ENCODE measurements at regions not wholly inside any gene's neighbourhood (a gene's known extent, or its start where the extent isn't known, plus 50 kb on each side); places are given as distances from the start of the nearest gene placed in this dataset.
"Not testable (repeated sequence)": the region's sequence is repeated elsewhere in the genome, so short reads cannot be mapped to it uniquely, and the experiment has no call there.

DNA sequence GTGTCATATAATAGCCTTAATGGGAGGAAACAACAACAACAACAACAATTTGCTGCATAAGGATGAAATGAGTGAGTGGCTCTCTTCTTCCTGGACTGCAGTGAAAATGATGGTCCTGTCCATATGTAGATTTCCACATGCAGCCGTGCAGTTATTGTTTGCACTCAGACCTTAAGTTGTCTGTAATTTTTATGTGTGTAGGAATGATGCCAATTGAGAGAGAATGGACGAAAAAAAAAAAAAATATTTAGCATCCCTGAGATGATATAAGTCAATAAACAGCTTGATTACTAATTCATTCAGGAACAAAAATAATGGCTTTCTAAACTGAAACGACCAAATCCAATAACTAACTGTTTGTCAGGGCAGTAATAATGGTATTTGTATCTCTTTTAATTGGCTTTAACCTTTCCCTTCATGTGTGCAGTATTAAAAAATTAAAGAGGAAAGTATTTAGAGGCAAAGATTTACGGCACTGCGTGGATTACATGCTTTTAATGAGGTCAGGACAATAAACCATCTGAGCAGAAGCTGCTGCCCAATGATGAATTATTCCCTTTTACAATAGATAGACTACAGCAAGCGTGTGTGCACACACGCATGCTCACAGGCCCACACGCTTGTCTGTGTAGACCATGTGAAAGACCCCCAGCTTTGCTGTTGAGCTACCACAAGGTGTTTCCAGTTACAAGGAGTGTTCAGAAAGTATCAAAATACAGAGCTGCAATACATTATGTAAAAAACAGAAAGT is 459.5 kb upstream of the WWC1 start:
- DNase-seq (ENCODE audit: low read depth, low spot score) = no peak

DNA sequence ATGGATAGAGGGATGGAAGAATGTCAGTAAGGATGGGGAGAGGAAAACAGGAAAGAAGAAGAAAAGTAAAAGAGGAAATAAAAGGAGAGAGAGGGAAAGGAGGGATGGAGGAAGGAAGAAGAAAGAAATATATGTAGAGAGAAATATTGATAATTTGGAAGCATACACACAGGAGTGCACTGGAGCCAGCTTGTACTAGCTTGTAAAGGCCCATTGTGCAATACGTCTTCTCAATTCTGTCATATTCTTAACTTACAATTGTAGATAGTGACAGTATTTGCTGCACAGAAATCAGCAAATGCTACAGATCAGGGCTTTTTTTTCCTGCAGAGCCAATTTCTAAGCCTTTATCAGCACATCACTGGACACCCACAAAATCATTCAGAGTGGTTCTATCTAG is 458.8 kb upstream of the WWC1 start:
- DNase-seq (ENCODE audit: low read depth, low spot score) = no peak

GRCh38 chr5:167833456-167833855 is 458.0 kb upstream of the WWC1 start:
- no peak for DNase-seq (ENCODE audit: low read depth, low spot score)

GRCh38 chr5:167835146-167835545 is 456.3 kb upstream of the WWC1 start:
- DNase-seq (ENCODE audit: low read depth, low spot score) = no peak

DNA sequence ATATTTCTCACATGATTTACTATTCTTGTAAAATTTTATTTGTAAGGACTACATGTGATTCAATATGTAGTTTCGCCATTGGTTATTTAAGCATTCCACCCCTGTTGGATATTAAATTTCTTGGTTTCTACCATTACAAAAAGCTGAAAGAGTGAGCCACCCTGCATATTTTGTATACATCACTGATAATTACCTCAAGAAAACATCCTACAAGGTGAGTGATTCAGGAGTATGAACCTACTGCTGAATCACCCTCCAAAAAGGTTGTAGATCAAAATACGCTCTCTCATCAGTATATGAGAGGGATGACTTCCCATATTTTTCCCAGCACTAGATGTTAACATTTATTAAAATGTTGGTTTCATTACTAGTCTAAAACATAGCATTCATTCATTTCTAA is 454.3 kb upstream of the WWC1 start:
- no peak for DNase-seq (ENCODE audit: low read depth, low spot score)

DNA sequence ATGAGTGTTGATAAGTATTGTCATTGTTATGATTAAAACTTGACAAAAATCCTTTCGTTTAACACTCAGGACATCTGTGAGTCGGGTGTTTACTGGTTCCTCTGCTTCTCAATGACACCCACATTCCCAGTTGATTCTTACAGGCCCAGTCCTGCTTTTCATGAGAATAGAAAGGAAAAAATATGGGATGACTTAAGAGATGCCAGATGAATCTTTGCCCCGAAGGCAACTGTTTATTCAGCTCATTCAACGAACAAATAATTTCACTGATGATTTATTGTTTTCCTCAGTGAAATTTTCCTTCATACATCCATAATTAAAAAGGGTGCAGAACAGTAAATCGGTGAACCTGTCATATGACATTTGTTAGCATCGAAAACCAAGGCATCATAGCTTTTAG is 452.4 kb upstream of the WWC1 start:
- no peak for DNase-seq (ENCODE audit: low read depth, low spot score)

GRCh38 chr5:167840527-167841130 is 450.8 kb upstream of the WWC1 start:
- DNase-seq (ENCODE audit: low read depth, low spot score) = no peak

DNA sequence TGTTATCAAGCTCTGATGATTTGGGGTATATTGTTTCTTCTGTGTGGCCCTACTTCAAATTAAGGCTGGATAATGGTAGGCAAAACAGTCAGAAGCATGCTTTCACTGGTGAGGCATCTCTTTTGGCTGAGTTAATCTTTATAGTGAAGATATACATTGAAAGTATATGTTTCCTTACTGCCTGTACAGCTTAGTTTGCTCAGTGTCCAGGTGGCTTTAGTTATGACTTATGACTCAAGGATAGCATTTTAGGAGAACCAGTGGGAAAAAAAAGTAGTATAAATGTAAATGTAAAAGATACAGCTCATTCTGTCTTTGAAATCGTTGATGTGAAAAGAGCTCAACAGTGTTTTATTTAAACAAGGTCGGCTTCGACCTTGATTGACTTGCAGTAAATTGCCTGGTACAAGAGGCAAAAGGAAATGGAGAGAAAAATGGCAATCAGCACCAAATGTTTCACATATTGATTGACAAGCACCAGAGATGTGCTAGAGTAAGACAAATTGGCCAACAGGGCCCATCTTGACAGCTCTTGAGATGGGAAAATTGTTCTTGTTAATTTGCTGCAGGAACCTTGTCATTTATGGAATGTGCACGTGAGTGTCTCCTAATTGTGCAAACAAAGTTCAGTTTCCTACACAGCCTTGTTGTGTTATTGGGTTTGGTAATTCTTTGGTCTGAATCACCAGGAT is 447.4 kb upstream of the WWC1 start:
- no peak for DNase-seq (ENCODE audit: low read depth, low spot score)

- no peak for DNase-seq (ENCODE audit: low read depth, low spot score)
Observed at GRCh38 chr5:167845952-167846351, 445.5 kb upstream of the WWC1 start.

DNA sequence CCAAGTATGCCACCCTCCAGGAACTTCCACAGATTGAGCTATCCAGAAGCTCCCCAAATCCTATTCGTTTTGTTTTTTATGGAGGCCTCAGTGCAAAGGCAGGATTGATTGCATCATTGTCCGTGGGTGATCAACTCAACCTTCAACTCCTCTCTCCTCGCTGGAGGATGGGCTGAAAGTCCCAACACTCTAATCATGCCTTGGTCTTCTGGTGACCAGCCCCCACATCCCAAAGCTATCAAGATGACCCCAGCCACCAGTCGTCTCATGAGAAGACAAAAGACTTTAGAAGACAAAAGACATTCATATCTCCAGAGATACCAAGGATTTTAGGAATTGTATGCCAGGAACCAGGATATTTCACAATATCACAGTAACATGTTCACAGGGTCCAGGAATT is 441.6 kb upstream of the WWC1 start:
- DNase-seq (ENCODE audit: low read depth, low spot score) = no peak

DNA sequence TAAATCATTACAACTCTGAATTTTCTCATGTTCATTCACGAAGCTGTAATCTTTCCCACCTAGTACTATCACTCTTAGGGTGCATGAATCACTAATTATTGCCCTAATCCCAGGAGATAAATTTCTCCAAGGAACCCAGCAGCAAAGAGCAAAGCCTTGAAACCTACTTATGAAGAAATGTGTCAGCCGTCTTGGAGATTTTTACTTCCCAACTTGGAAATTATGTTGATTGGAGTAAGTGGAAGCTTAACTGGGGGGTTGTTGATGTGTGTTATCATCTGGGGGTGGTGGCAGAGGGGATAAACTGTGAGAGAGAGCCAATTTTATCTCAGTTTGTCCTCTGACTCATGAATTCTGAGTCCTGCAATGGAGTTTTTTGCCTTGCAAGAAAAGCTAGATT is 440.5 kb upstream of the WWC1 start:
- no peak for DNase-seq (ENCODE audit: low read depth, low spot score)

DNA sequence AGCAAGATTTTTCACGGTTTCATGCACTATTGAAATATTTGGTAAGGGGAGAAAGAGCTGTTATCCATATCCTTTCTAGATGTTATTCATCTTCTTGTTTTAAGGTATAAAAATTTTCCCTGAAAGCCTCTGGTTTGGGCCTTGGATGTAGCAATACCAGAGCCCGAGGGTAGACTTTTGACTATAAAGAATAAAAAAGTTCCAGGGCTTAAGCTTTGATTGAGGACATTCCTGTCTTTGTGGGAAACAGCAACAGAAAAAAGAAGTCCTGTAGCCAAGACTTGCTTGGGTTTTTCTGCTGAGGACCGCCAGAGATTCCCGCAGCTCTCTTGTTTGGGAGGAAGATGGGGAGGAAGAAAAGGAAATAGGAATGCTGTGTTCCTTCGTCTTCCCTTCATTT is 440.0 kb upstream of the WWC1 start:
- DNase-seq (ENCODE audit: low read depth, low spot score) = peak; percentile 3

DNA sequence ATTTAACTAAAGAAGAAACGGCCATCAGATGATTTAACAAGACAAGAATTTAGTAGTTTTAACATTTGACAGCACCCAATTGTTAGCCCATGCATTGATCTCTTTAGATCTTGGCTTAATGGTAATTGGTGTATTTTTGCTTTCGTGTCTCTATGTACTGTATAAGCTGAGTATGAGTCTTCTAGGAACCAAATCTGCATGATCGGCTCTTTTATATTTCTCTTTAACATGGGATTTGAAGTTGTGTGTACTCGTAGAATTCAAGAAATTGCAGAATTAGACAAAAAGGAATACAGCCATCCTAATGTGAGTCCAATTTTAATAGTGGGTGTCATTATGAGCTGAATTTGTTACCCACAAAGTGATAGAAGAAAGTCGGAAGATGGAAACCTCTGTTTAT is 438.9 kb upstream of the WWC1 start:
- no peak for DNase-seq (ENCODE audit: low read depth, low spot score)

DNA sequence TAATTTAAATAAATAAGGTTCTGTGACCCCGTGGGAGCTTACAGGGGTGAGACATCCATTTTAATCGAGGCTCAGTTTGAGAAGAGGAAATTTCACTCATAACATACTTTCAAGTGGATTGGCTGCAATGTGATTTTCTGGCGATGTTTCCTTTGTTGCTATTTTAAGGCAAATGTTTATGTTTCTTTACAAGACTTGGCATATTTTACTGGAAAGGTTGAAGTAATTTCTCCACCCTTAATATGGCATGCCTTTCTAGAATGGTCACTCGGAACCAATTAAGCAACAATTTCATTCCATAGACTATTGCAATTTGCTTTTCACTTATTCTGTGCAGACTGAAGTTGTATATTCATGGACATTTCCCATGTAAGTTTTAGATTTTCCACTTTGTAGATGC is 438.0 kb upstream of the WWC1 start:
- DNase-seq (ENCODE audit: low read depth, low spot score) = peak; percentile 45

DNA sequence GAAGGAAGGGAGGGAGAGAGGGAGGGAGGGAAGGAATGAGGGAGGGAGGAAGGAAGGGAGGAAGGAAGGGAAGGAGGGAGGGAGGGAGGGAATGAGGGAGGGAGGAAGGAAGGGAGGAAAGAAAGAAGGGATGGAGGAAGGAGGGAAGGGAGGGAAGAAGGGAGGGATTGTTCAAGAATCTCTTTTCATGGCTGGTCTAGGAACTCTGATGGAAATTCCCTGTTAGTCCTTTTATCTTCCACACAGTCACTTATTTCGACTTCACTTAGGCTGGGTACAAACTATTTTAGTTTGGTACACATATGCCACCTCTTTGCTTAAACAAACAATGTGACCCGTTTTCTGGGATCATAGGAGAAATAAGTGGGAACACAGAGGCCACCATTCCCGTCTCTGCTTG is 435.6 kb upstream of the WWC1 start:
- no peak for DNase-seq (ENCODE audit: low read depth, low spot score)

DNA sequence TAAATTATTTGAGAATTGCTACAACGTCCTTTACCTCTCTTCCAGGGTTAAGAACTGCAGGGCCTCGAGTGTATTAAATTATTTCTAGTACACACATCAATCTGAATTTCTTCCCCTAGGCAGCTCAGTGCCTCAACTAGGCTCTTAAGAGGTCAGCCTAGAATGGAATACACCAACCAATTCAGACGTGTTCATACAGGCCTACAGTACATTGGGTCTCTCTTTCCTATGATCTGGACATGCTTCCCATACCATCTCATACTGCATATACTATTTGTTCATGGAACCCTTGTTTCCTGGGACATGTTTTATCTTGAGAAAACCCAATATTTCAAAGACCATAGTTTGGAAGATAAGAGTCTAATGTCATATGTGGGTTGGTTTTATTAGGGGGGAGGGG is 434.1 kb upstream of the WWC1 start:
- no peak for DNase-seq (ENCODE audit: low read depth, low spot score)

DNA sequence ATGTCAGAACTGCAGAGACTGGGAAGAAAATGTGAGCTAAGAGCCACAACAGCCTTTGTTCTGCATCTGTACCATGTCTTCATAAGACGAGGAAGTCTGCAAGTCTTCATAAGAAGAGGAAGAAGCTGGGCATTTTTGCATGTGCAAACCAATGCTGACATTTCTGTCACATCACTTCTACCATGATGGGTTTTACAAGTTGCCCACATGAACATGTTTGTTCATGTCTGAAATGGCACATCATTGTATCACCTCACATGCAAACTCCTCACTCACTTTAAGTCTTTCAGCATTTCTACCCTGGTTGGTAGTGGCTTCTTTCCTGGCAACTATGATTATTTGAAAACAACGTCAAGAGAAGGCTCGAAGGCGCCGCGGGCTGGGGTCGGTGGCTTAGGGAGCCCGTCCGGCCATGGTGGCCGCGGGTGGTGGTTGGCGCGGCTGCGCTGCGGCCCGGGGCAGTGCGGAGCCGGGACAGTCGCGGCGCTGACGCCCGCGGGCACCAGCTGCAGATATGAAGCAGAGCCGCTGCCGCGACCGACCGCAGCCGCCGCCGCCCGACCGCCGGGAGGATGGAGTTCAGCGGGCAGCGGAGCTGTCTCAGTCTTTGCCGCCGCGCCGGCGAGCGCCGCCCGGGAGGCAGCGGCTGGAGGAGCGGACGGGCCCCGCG is 433.1 kb upstream of the WWC1 start:
- DNase-seq (ENCODE audit: low read depth, low spot score) = not testable (repeated sequence)

- peak; percentile 65 for DNase-seq (ENCODE audit: low read depth, low spot score)
Observed at GRCh38 chr5:167861129-167861927, 430.1 kb upstream of the WWC1 start.

GRCh38 chr5:167861928-167862426 is 429.5 kb upstream of the WWC1 start:
- DNase-seq (ENCODE audit: low read depth, low spot score) = no peak

DNA sequence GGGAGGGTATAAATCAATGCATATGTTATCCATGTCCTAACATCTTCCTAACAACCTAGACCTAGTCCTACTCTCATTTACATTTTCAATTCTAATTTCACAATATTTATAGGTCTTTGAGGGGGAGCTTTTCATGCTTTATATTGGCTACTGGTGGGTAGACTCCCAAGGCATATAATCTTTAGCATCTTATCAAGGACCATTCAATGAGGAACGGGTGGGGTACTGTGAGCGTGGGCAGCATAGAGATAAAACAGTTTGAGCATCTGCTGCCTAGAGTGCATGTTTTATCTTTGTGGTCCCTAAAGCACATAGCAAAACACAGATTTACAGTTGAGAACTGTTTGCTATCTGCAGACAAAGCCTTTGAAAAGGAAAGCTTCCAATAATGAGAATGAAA is 427.6 kb upstream of the WWC1 start:
- no peak for DNase-seq (ENCODE audit: low read depth, low spot score)

DNA sequence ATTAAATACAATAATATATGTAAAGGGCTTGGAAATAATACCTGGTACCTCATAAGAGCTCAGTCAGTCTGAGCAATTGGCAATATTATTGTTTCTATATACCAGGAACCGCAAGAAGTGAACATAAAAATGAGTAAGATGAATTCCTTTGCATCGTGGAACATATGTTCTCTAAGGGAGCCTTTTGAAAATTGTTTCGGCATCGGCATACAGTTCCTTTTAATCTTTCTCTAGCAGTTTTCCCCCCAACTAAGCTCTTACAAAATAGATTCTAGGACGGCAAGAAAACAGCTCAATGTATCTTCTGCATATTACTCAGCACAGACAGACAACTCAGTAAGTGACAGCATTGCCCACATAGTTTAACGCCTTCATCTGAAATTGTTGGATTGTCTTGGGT is 426.6 kb upstream of the WWC1 start:
- DNase-seq (ENCODE audit: low read depth, low spot score) = no peak

DNA sequence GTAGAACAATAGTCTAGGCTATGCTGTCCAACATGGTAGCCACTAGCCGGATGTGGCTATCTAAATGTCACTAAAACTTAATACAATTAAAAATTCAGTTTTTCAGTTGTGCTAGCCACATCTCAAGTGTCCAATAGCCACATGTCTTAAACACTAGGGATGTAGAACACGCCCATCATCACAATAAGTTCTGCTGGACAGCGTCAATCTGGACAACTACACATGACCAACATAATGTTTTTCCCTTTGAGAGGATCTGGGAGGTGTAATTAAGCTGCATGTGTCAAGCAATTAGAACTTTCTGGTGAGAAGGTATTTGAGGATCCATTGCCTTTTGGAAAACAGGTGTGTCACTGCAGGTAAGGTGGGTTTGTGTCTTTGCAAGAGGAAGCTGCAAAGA is 424.6 kb upstream of the WWC1 start:
- DNase-seq (ENCODE audit: low read depth, low spot score) = no peak
